Activated T-helper 1 cell treated with anti-CD3 and anti-CD28 coated beads, Interleukin-2, amount 50 U/mL, for 16 hours (primary cell): ENCODE measurements at regions not wholly inside any gene's neighbourhood (a gene's known extent, or its start where the extent isn't known, plus 50 kb on each side); places are given as distances from the start of the nearest gene placed in this dataset.

Experiments used
- DNase-seq, 2 donors: peaks; one replicate each; pipeline ENCODE4 v3.0.0-alpha.2; 2020; ENCODE audit warnings: low read depth in 1 of 2, low spot score in 1 of 2

- DNase-seq = no peak
These were observed 84.6 kb downstream of the MATN1 start for GRCh38 chr1:30638811-30639210.

- no peak for DNase-seq
These were observed 85.3 kb downstream of the MATN1 start for GRCh38 chr1:30638086-30638485.

- DNase-seq = no peak
These were observed 86.0 kb downstream of the MATN1 start for GRCh38 chr1:30637183-30637980.

GRCh38 chr1:30636621-30637020 lies 86.8 kb downstream of the MATN1 start:
- DNase-seq = no peak

GRCh38 chr1:30635391-30635975 lies 87.9 kb downstream of the MATN1 start:
- DNase-seq = no peak

GRCh38 chr1:30634507-30634906 lies 88.9 kb downstream of the MATN1 start:
- no peak for DNase-seq

GRCh38 chr1:30633294-30633693 lies 90.1 kb downstream of the MATN1 start:
- no peak for DNase-seq

- DNase-seq = no peak
These were observed 90.9 kb downstream of the MATN1 start for GRCh38 chr1:30632481-30632880.

GRCh38 chr1:30631700-30632099 lies 91.7 kb downstream of the MATN1 start:
- no peak for DNase-seq

- DNase-seq = no peak
These were observed 93.9 kb downstream of the MATN1 start for GRCh38 chr1:30629501-30629900.

- no peak for DNase-seq
These were observed 95.4 kb downstream of the MATN1 start for GRCh38 chr1:30627994-30628393.

GRCh38 chr1:30627206-30627605 lies 96.2 kb downstream of the MATN1 start:
- DNase-seq = no peak

GRCh38 chr1:30623431-30623830 lies 100.0 kb downstream of the MATN1 start:
- DNase-seq = no peak

- DNase-seq = no peak
These were observed 103.8 kb downstream of the MATN1 start for GRCh38 chr1:30619619-30620018.

GRCh38 chr1:30618335-30618747 lies 105.0 kb downstream of the MATN1 start:
- DNase-seq = no peak

GRCh38 chr1:30616759-30617158 lies 106.6 kb downstream of the MATN1 start:
- DNase-seq = no peak

GRCh38 chr1:30615816-30616590 lies 107.4 kb downstream of the MATN1 start:
- no peak for DNase-seq

GRCh38 chr1:30615076-30615795 lies 108.1 kb downstream of the MATN1 start:
- DNase-seq = no peak

GRCh38 chr1:30613188-30613587 lies 110.2 kb downstream of the MATN1 start:
- no peak for DNase-seq

- DNase-seq = no peak
These were observed 110.8 kb downstream of the MATN1 start for GRCh38 chr1:30612536-30613065.

- no peak for DNase-seq
These were observed 111.6 kb downstream of the MATN1 start for GRCh38 chr1:30611741-30612309.
